ENCODE measurements at regions not wholly inside any gene's neighbourhood (a gene's known extent, or its start where the extent isn't known, plus 50 kb on each side); places are given as distances from the start of the nearest gene placed in this dataset.

GRCh38 chr16:73993878-73994277 is 302.7 kb upstream of the PSMD7 start (continued):
- TF ChIP-seq ESRRA (IDR thresholded peaks at IDR 0.05; ENCODE audit: low read length) (no peak), ZBTB11 (CRISPR knock-in tag; IDR thresholded peaks at IDR 0.05) (no peak), RAD51 (IDR thresholded peaks at IDR 0.05) (no peak)

DNA sequence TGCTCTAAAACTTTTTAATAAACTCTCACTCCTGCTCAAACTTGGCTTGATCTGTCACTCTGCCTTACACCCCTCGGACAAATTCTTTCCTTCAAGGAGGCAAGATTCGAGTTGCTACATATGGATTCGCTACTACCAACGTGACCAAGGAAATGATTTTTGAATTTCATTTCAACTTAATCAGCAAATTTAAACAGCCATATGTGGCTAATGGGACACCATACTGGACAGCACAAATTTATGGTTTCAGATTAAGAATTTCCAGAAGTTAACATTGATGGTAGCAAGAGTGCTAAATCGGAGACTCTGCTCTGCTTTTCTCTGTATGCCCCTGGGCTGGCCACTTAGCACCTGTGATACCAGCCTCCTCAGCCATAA is 318.2 kb upstream of the PSMD7 start:
- Histone ChIP-seq H2AFZ (ENCODE audit: control insufficient read depth, low read depth, low read length) (no peak overlapping the region), H3K36me3 (ENCODE audit: control insufficient read depth in 2 of 2, insufficient read depth in 2 of 2, low read length in 1 of 2) (no peaks in the 10 kb centered on the region), H3K9ac (ENCODE audit: control insufficient read depth, insufficient read depth, low read length) (no peak overlapping the region), H3K4me3 (no peak overlapping the region), H3K27me3 (replicated peaks in 1 of 2; ENCODE audit: control insufficient read depth in 2 of 2, insufficient read depth in 2 of 2, low read length in 1 of 2) (peaks cover 0 to under 1% of the 10 kb centered on the region in 2 experiments; a peak in 1 of 4 replicates), H3K79me2 (ENCODE audit: control insufficient read depth, insufficient read depth, low read length) (no peaks in the 10 kb centered on the region), H3K27ac (ENCODE audit: control insufficient read depth, insufficient read depth) (no peak overlapping the region), H4K20me1 (ENCODE audit: control insufficient read depth, insufficient read depth) (no peaks in the 10 kb centered on the region), H3K4me1 (ENCODE audit: control insufficient read depth, insufficient read depth, low read length) (no peaks in the 10 kb centered on the region), H3K9me3 (replicated peaks; ENCODE audit: control insufficient read depth, insufficient read depth, low read length) (no peaks in the 10 kb centered on the region), H3K4me2 (ENCODE audit: control insufficient read depth, insufficient read depth) (no peak overlapping the region)
- in situ Hi-C loops (cut with MboI) (no loop called here), intact Hi-C loops (cut with micrococcal nuclease; ENCODE audit: unreplicated experiment) (no loop called here)
- ChIA-PET POLR2A (no interaction called here), SMC1A (ENCODE audit: uncharacterized antibody, unreplicated experiment) (no interaction called here), RAD21 (ENCODE audit: unreplicated experiment) (no interaction called here), CTCF (no interaction called here)
- ATAC-seq (no peak), DNase-seq (ENCODE audit: low read depth, low spot score) (no peak), FAIRE-seq (no peak)
- no TSS peak for BruUV-seq (replicated peaks)
- TF ChIP-seq GATAD2B (conservative IDR thresholded peaks at IDR 0.05; ENCODE audit: low read depth) (no peak), TCF3 (IDR thresholded peaks at IDR 0.05; ENCODE audit: borderline replicate concordance, insufficient read depth, low read depth, low read length) (no peak), ETV6 (conservative IDR thresholded peaks at IDR 0.05 in 1 of 2, IDR thresholded peaks at IDR 0.05 in 1 of 2; ENCODE audit: borderline replicate concordance in 1 of 2, low read depth in 1 of 2) (no peak), SMC3 (IDR thresholded peaks at IDR 0.05; ENCODE audit: borderline replicate concordance, low read length) (no peak), SIN3A (IDR thresholded peaks at IDR 0.05; ENCODE audit: low read depth, low read length) (no peak), HCFC1 (IDR thresholded peaks at IDR 0.05; ENCODE audit: low read length) (no peak), TCF12 (IDR thresholded peaks at IDR 0.05; ENCODE audit: low read depth, low read length) (no peak), NFYA (IDR thresholded peaks at IDR 0.05; ENCODE audit: borderline replicate concordance, low read depth, low read length) (no peak), FOS (IDR thresholded peaks at IDR 0.05; ENCODE audit: borderline replicate concordance, extremely low read depth, insufficient read length) (no peak)
- TF ChIP-seq, protein P1, sequence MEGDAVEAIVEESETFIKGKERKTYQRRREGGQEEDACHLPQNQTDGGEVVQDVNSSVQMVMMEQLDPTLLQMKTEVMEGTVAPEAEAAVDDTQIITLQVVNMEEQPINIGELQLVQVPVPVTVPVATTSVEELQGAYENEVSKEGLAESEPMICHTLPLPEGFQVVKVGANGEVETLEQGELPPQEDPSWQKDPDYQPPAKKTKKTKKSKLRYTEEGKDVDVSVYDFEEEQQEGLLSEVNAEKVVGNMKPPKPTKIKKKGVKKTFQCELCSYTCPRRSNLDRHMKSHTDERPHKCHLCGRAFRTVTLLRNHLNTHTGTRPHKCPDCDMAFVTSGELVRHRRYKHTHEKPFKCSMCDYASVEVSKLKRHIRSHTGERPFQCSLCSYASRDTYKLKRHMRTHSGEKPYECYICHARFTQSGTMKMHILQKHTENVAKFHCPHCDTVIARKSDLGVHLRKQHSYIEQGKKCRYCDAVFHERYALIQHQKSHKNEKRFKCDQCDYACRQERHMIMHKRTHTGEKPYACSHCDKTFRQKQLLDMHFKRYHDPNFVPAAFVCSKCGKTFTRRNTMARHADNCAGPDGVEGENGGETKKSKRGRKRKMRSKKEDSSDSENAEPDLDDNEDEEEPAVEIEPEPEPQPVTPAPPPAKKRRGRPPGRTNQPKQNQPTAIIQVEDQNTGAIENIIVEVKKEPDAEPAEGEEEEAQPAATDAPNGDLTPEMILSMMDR (IDR thresholded peaks at IDR 0.05 in 2 of 3, conservative IDR thresholded peaks at IDR 0.05 in 1 of 3; ENCODE audit: control insufficient read depth in 2 of 3, extremely low read depth in 1 of 3, insufficient read depth in 1 of 3, low read depth in 3 of 3, low read length in 3 of 3), result no peak
- TF ChIP-seq, protein P2, sequence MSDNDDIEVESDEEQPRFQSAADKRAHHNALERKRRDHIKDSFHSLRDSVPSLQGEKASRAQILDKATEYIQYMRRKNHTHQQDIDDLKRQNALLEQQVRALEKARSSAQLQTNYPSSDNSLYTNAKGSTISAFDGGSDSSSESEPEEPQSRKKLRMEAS (IDR thresholded peaks at IDR 0.05; ENCODE audit: low read depth, low read length), result no peak
- 31% methylated on average over 5 of the region's 5 CpGs for WGBS (ENCODE audit: insufficient coverage, insufficient replicate concordance, low lambda C conversion rate, missing lambda C conversion rate)
